ENCODE measurements at regions not wholly inside any gene's neighbourhood (a gene's known extent, or its start where the extent isn't known, plus 50 kb on each side); places are given as distances from the start of the nearest gene placed in this dataset.

DNA sequence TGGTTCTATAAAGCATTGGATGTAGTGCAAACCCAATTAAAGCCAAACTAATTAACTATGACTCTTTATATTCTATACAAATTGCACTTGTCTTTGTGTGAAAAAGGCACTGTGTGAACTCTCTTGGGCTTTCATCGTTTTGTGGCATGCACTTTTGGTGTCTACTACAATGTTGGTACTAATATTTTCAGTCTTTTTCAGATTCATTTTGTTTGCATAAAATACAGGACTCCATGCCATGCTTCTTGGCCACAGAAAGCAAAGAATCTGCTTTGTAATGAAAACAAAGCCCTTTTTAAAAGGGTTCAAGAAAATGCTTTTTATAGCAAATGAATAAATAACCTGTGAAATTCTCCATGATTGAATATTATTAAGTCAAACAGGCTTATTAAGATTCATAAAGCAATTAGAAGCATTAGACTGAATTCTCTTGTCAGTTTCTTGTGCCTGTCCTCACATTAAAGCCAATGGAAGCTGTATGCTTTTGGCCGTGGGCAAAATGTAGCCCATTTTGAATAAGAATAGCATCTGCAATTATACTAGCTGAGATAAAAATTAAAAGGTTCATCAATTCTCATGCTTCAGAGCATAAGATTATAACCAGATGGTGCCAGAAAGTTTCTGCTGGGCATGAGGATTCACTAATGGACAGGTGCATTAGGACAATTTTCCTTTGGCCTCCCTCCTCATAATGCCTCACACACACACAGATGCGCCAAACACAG is 1665.2 kb downstream of the SUCLG1 start:
- H3K9me1 ChIP-seq (ENCODE audit: control insufficient read depth, insufficient read depth, low read length), result no peaks in the 10 kb centered on the region
- no peak for TF ChIP-seq CC2D1A (IDR thresholded peaks at IDR 0.05)
- TF ChIP-seq ZNF354B (CRISPR knock-in tag; IDR thresholded peaks at IDR 0.05), result no peak
- TF ChIP-seq CUX1 (CRISPR knock-in tag; IDR thresholded peaks at IDR 0.05), result no peak
- TF ChIP-seq ZNF316 (IDR thresholded peaks at IDR 0.05), result no peak
- TF ChIP-seq, protein P1, sequence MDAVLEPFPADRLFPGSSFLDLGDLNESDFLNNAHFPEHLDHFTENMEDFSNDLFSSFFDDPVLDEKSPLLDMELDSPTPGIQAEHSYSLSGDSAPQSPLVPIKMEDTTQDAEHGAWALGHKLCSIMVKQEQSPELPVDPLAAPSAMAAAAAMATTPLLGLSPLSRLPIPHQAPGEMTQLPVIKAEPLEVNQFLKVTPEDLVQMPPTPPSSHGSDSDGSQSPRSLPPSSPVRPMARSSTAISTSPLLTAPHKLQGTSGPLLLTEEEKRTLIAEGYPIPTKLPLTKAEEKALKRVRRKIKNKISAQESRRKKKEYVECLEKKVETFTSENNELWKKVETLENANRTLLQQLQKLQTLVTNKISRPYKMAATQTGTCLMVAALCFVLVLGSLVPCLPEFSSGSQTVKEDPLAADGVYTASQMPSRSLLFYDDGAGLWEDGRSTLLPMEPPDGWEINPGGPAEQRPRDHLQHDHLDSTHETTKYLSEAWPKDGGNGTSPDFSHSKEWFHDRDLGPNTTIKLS (IDR thresholded peaks at IDR 0.05; ENCODE audit: borderline replicate concordance, low read depth), result no peak
- no peak for TF ChIP-seq ZNF584 (CRISPR knock-in tag; IDR thresholded peaks at IDR 0.05; ENCODE audit: low read depth)
- no peak for TF ChIP-seq CBFA2T3 (IDR thresholded peaks at IDR 0.05)
- TF ChIP-seq KAT8 (IDR thresholded peaks at IDR 0.05; ENCODE audit: low read depth), result no peak
- TF ChIP-seq EP400 (IDR thresholded peaks at IDR 0.05), result no peak
- no peak for TF ChIP-seq HNRNPUL1 (IDR thresholded peaks at IDR 0.05; ENCODE audit: low read length)
- TF ChIP-seq ATF7 (IDR thresholded peaks at IDR 0.05), result no peak
- no peak for TF ChIP-seq TCF3 (CRISPR knock-in tag; IDR thresholded peaks at IDR 0.05)
- no peak for TF ChIP-seq ZNF609 (CRISPR knock-in tag; IDR thresholded peaks at IDR 0.05; ENCODE audit: borderline replicate concordance)

More for the DNA sequence above, 1665.2 kb downstream of the SUCLG1 start:
- intact Hi-C loops (cut with micrococcal nuclease), result no loop called here
- Histone ChIP-seq H3K27ac (ENCODE audit: extremely low read depth, low read depth, low read length) (no peak overlapping the region), H3K79me2 (ENCODE audit: control insufficient read depth, insufficient read depth, low read length) (no peaks in the 10 kb centered on the region), H3K36me3 (ENCODE audit: control insufficient read depth, insufficient read depth, low read length) (no peaks in the 10 kb centered on the region), H3K9ac (ENCODE audit: insufficient read depth in 1 of 2, low read depth in 2 of 2, low read length in 2 of 2) (no peak overlapping the region), H3K4me2 (ENCODE audit: insufficient read depth, low read length) (no peak overlapping the region), H3K9me3 (replicated peaks; ENCODE audit: control insufficient read depth, insufficient read depth, low read depth, low read length) (no peaks in the 10 kb centered on the region), H4K20me1 (replicated peaks; ENCODE audit: control insufficient read depth, insufficient read depth, low read length) (no peaks in the 10 kb centered on the region), H3K4me3 (no peak overlapping the region), H3K27me3 (ENCODE audit: control insufficient read depth in 2 of 2, insufficient read depth in 2 of 2, low read length in 2 of 2) (no peaks in the 10 kb centered on the region), H3K4me1 (replicated peaks in 1 of 2; ENCODE audit: control insufficient read depth in 2 of 2, insufficient read depth in 2 of 2, low read length in 2 of 2) (no peaks in the 10 kb centered on the region; a peak in 1 of 5 replicates), H2AFZ (ENCODE audit: low read depth, low read length) (no peak overlapping the region)
- ATAC-seq (no peak), DNase-seq (ENCODE audit: extremely low read depth in 1 of 4, low spot score in 3 of 4) (no peak), FAIRE-seq (no peak)
- in situ Hi-C loops (cut with MboI), result no loop called here
- POLR2A ChIA-PET, result no interaction called here
- BruUV-seq (replicated peaks), result no TSS peak
- CTCF ChIA-PET (ENCODE audit: low intra/inter-chr PET ratio), result no interaction called here
- 2% methylated on average over 3 of the region's 3 CpGs for WGBS (ENCODE audit: insufficient coverage, low coverage, missing lambda C conversion rate)
